NCI-H226 (cell line): ENCODE measurements at regions not wholly inside any gene's neighbourhood (a gene's known extent, or its start where the extent isn't known, plus 50 kb on each side); places are given as distances from the start of the nearest gene placed in this dataset.
"Not testable (repeated sequence)": the region's sequence is repeated elsewhere in the genome, so short reads cannot be mapped to it uniquely, and the experiment has no call there.

Experiments used
- DNase-seq: peaks from one replicate; pipeline ENCODE4 v3.0.0-alpha.2; 2015

GRCh38 chr3:40756500-40756899 lies 231.7 kb downstream of the ZNF621 start:
- DNase-seq = no peak

GRCh38 chr3:40762771-40763170 lies 238.0 kb downstream of the ZNF621 start:
- not testable (repeated sequence) for DNase-seq

GRCh38 chr3:40763807-40764206 lies 239.0 kb downstream of the ZNF621 start:
- DNase-seq = no peak

GRCh38 chr3:40764747-40765146 lies 240.0 kb downstream of the ZNF621 start:
- no peak for DNase-seq

- DNase-seq = no peak
These were observed 241.1 kb downstream of the ZNF621 start for GRCh38 chr3:40765884-40766283.

- DNase-seq = no peak
These were observed 241.6 kb downstream of the ZNF621 start for GRCh38 chr3:40766396-40766795.

GRCh38 chr3:40768046-40768445 lies 243.3 kb downstream of the ZNF621 start:
- no peak for DNase-seq

GRCh38 chr3:40768536-40768935 lies 243.8 kb downstream of the ZNF621 start:
- no peak for DNase-seq

- DNase-seq = no peak
These were observed 245.3 kb downstream of the ZNF621 start for GRCh38 chr3:40770061-40770460.

- no peak for DNase-seq
These were observed 246.4 kb downstream of the ZNF621 start for GRCh38 chr3:40771112-40771511.

GRCh38 chr3:40779039-40779438 lies 254.3 kb downstream of the ZNF621 start:
- no peak for DNase-seq

GRCh38 chr3:40780291-40780924 lies 255.6 kb downstream of the ZNF621 start:
- DNase-seq = no peak

- DNase-seq = no peak
These were observed 256.2 kb downstream of the ZNF621 start for GRCh38 chr3:40780925-40781406.

- DNase-seq = no peak
These were observed 257.5 kb downstream of the ZNF621 start for GRCh38 chr3:40782111-40782721.

- DNase-seq = no peak
These were observed 266.0 kb downstream of the ZNF621 start for GRCh38 chr3:40790746-40791145.

GRCh38 chr3:40793730-40794129 lies 269.0 kb downstream of the ZNF621 start:
- DNase-seq = no peak

- peak; percentile 90 for DNase-seq
These were observed 275.6 kb downstream of the ZNF621 start for GRCh38 chr3:40800343-40800742.

GRCh38 chr3:40801284-40801741 lies 276.6 kb downstream of the ZNF621 start:
- no peak for DNase-seq

GRCh38 chr3:40803311-40803710 lies 278.6 kb downstream of the ZNF621 start:
- no peak for DNase-seq

GRCh38 chr3:40805456-40805855 lies 280.7 kb downstream of the ZNF621 start:
- DNase-seq = no peak

- no peak for DNase-seq
These were observed 286.1 kb downstream of the ZNF621 start for GRCh38 chr3:40810813-40811212.

GRCh38 chr3:40817017-40817416 lies 292.3 kb downstream of the ZNF621 start:
- DNase-seq = no peak

- no peak for DNase-seq
These were observed 296.6 kb downstream of the ZNF621 start for GRCh38 chr3:40821315-40821714.

GRCh38 chr3:40827226-40827625 lies 302.5 kb downstream of the ZNF621 start:
- DNase-seq = no peak
